ENCODE measurements at regions not wholly inside any gene's neighbourhood (a gene's known extent, or its start where the extent isn't known, plus 50 kb on each side); places are given as distances from the start of the nearest gene placed in this dataset.

DNA sequence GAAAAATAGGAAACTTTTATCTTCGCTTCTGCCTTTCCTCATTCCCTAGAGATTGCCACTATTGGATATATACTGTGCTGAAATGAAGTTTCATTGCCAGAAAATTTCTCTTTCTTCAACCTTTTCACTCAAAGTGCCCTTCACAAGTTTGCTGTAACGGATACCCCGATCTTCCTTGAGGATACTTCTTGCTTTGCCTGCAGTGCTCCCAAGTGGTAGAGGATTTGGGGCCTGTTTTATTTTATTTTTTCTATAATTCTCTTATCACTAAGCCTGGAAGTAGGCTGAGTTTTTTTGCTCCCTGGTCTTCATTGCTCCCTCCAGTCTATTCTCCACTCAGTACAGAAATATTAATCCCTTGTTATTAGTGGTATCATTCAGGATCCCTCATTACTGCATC is 481.4 kb upstream of the CDH18 start:
- Mint-ChIP-seq H3K4me1 (no peaks in the 10 kb centered on the region), H3K27ac (no peak overlapping the region), H3K9me3 (no peaks in the 10 kb centered on the region), H3K27me3 (ENCODE audit: low read depth, poor library complexity) (peaks cover 5% of the 10 kb centered on the region), H3K36me3 (ENCODE audit: low read depth) (no peaks in the 10 kb centered on the region), H3K4me3 (no peak overlapping the region)
- no peak for DNase-seq
- TF ChIP-seq, protein P1, sequence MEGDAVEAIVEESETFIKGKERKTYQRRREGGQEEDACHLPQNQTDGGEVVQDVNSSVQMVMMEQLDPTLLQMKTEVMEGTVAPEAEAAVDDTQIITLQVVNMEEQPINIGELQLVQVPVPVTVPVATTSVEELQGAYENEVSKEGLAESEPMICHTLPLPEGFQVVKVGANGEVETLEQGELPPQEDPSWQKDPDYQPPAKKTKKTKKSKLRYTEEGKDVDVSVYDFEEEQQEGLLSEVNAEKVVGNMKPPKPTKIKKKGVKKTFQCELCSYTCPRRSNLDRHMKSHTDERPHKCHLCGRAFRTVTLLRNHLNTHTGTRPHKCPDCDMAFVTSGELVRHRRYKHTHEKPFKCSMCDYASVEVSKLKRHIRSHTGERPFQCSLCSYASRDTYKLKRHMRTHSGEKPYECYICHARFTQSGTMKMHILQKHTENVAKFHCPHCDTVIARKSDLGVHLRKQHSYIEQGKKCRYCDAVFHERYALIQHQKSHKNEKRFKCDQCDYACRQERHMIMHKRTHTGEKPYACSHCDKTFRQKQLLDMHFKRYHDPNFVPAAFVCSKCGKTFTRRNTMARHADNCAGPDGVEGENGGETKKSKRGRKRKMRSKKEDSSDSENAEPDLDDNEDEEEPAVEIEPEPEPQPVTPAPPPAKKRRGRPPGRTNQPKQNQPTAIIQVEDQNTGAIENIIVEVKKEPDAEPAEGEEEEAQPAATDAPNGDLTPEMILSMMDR (IDR thresholded peaks at IDR 0.05), result no peak

DNA sequence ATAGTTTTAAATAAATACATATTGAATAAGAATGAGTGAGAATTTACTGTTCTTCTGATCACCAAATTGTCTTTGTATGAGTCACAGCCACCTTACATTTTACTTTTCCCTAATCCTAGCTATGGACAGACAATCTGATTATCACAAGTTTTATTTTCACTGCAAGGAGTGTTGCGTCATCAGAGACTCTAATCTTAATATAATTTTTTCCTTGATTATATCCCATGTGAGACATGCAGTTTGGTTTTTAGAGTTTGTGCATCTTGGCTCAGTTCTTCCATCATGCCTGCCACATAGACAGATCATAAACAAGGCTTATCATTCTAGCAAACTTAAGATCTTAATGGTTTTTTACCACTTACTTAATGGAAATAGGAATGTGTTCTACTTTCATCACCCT is 478.5 kb upstream of the CDH18 start:
- TF ChIP-seq, protein P1 (IDR thresholded peaks at IDR 0.05), result no peak
- Mint-ChIP-seq H3K27me3 (ENCODE audit: low read depth, poor library complexity) (peaks cover 5% of the 10 kb centered on the region), H3K36me3 (ENCODE audit: low read depth) (no peaks in the 10 kb centered on the region), H3K9me3 (no peaks in the 10 kb centered on the region), H3K4me1 (no peaks in the 10 kb centered on the region), H3K4me3 (no peak overlapping the region), H3K27ac (no peak overlapping the region)
- no peak for DNase-seq

DNA sequence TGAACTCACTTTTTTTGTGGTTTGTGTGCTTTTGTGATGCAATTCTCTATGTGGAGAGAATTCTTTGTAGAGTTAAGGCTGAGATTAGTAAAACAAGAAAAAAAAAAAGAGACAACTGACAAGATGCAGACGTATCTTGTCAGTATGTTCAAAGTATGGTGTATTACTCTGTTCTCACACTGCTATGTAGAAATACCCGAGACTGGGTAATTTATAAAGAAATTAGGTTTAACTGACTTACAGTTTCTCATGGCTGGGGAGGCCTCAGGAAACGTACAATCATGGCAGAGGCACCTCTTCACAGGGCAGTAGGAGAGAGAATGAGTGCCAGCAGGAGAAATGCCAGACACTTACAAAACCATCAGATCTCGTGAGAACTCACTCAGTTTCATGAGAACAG is 475.2 kb upstream of the CDH18 start:
- Mint-ChIP-seq H3K27ac (no peak overlapping the region), H3K27me3 (ENCODE audit: low read depth, poor library complexity) (peaks cover 5% of the 10 kb centered on the region), H3K9me3 (no peaks in the 10 kb centered on the region), H3K4me3 (no peak overlapping the region), H3K4me1 (no peaks in the 10 kb centered on the region), H3K36me3 (ENCODE audit: low read depth) (no peaks in the 10 kb centered on the region)
- TF ChIP-seq, protein P1 (IDR thresholded peaks at IDR 0.05), result no peak
- DNase-seq, result no peak

DNA sequence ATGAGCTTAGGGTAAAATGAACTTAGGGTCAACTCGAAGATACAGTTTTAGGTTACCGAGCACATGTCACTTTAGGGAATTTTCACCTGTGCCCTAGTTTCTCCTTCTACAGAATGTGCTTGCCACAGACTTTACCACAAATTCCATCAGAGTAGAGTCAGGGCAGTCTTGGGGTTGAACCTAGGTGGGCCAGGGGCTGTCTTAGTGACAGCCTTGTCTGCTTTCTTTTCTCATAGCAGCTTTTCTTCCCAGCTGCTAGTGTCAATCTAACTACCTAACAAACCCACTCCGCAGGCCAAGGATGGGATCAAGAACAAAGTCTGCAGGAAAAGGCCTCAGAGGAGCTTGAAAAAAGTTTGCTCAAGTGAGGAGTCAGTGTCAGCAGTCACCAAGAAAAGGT is 458.1 kb upstream of the CDH18 start:
- Mint-ChIP-seq H3K36me3 (ENCODE audit: low read depth) (no peaks in the 10 kb centered on the region), H3K27me3 (ENCODE audit: low read depth, poor library complexity) (no peaks in the 10 kb centered on the region), H3K4me1 (no peaks in the 10 kb centered on the region), H3K4me3 (no peak overlapping the region), H3K9me3 (no peaks in the 10 kb centered on the region), H3K27ac (no peak overlapping the region)
- TF ChIP-seq, protein P1 (IDR thresholded peaks at IDR 0.05), result no peak
- DNase-seq, result no peak

DNA sequence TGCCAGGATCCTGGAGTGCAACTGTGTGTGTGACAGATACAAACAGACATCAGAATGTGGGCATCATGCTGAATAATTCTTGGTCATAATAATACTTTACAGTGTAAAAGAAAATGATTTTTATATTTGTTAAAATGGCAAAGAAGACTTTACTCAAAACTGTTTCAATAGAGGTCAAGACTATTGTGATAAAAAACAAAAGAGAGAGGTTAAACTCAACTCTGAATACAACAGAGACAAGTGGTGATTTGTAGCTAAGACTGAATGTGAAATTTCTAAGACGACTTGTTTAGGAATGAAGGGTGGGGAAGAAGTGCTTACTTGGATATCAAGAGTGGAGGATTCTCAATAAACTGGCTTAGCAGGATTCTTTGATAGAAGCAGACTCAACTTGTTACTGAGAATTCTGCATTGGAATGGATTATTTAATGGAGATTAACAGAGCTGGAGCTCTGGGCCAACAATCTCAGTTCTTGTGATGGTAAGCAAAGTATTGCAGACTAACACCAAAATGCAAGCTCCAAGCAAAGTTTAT is 457.4 kb upstream of the CDH18 start:
- H3K27me3 Mint-ChIP-seq (ENCODE audit: low read depth, poor library complexity), result no peaks in the 10 kb centered on the region
- H3K4me1 Mint-ChIP-seq, result no peaks in the 10 kb centered on the region
- no peaks in the 10 kb centered on the region for H3K9me3 Mint-ChIP-seq
- no peak for DNase-seq
- H3K4me3 Mint-ChIP-seq, result no peak overlapping the region
- no peaks in the 10 kb centered on the region for H3K36me3 Mint-ChIP-seq (ENCODE audit: low read depth)
- TF ChIP-seq, protein P1 (IDR thresholded peaks at IDR 0.05), result no peak
- H3K27ac Mint-ChIP-seq, result no peak overlapping the region

DNA sequence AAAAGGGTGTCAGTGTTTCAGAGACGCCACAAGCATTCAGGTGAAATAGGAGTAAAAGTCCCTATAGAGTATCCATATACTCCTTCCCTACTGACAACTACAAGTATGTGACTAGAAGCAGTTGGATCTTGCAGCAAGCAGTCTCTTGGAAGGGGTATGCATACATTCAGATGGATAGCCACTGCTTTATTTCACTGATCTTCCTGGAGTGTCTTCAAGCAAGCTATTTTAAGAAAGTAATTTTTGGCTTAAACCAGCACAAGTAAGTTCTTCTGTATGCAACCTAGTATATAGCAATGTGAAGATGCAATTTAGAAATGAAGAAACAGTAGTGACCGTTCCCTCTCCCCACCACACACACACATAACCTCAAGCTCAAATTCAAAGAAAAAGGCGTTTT is 446.8 kb upstream of the CDH18 start:
- H3K27ac Mint-ChIP-seq, result no peak overlapping the region
- H3K36me3 Mint-ChIP-seq (ENCODE audit: low read depth), result no peaks in the 10 kb centered on the region
- TF ChIP-seq, protein P1 (IDR thresholded peaks at IDR 0.05), result no peak

More for the DNA sequence above, 446.8 kb upstream of the CDH18 start:
- Mint-ChIP-seq H3K9me3 (no peaks in the 10 kb centered on the region), H3K4me1 (peaks cover 5% of the 10 kb centered on the region), H3K27me3 (ENCODE audit: low read depth, poor library complexity) (no peaks in the 10 kb centered on the region), H3K4me3 (no peak overlapping the region)
- no peak for DNase-seq
